Glutamatergic neuron (in vitro differentiated cells): ENCODE measurements at regions not wholly inside any gene's neighbourhood (a gene's known extent, or its start where the extent isn't known, plus 50 kb on each side); places are given as distances from the start of the nearest gene placed in this dataset.

Experiments used
- DNase-seq: peaks from one replicate; pipeline ENCODE4 v3.0.0; 2022
- H3K27ac Mint-ChIP-seq: one replicate; pipeline ENCODE4 v1.8.0; 2020; ENCODE audit warnings: mild to moderate bottlenecking, mixed read lengths, inconsistent platforms; ENCODE audit not compliant: unreplicated experiment
- H3K27me3 Mint-ChIP-seq: one replicate; pipeline ENCODE4 v1.8.0; 2020; ENCODE audit warnings: mild to moderate bottlenecking, moderate library complexity, mixed read lengths, inconsistent platforms; ENCODE audit not compliant: unreplicated experiment
- H3K36me3 Mint-ChIP-seq: one replicate; pipeline ENCODE4 v1.8.0; 2020; ENCODE audit warnings: mild to moderate bottlenecking, mixed read lengths, inconsistent platforms; ENCODE audit not compliant: unreplicated experiment
- H3K4me1 Mint-ChIP-seq: one replicate; pipeline ENCODE4 v1.8.0; 2020; ENCODE audit warnings: mild to moderate bottlenecking, low read depth, mixed read lengths, inconsistent platforms; ENCODE audit not compliant: unreplicated experiment
- H3K4me3 Mint-ChIP-seq: one replicate; pipeline ENCODE4 v1.8.0; 2020; ENCODE audit warnings: mild to moderate bottlenecking, mixed read lengths, inconsistent platforms; ENCODE audit not compliant: unreplicated experiment
- H3K9me3 Mint-ChIP-seq: one replicate; pipeline ENCODE4 v1.8.0; 2020; ENCODE audit warnings: mild to moderate bottlenecking, moderate library complexity, mixed read lengths, inconsistent platforms; ENCODE audit not compliant: unreplicated experiment
- TF ChIP-seq, protein P1 (sequence below): fragments of 200-600 bp; sonication (generic); IDR thresholded peaks from one replicate; pipeline ENCODE4 v1.5.0; 2021; ENCODE audit not compliant: partially characterized antibody, unreplicated experiment

DNA sequence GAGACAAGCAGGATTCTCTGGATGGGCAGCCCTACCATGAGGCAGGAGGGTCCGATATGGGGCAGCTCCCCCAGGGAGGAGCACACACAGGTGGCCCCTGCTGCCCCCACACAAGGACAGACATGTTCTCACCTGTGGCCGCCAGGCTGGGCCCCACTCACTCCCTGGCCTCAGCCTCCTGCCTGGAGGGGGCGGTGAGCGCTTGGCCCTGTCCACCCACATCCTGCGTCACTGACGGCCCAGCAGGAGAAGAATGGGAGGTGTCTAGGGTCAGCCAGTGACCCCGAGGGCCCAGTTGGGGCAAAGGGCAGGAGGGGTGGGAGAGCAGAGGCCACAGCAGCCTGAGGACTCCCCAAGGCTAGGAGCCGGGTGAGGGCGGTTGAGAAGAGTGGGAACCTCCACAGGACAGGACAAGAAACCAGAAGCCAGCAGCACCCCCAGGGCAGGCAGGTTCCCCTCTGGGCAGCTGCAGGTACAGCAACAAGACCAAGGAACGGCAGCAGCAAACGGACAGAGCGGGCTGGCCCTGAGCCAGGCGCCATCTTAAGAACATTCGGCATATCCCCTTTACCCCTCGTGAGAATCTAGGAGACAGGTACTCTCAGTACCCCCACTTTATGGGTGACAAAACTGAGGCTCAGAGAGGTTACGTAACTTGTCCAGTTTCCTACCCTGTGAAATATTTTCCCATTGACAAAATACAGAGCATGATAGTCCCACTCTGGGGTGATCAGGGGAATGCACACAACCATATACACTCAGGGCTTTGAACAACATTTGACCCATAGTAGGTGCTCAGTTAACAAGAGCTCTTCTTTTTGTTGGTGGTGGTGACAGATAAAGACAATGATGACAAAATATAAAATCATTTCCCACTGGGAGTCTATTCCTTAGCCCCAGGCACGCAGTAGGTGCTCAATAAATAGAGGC lies 74.3 kb downstream of the NCOR2 start:
- Mint-ChIP-seq H3K27me3 (peaks cover 13% of the 10 kb centered on the region), H3K9me3 (peaks cover 12% of the 10 kb centered on the region), H3K4me3 (no peak overlapping the region), H3K4me1 (peaks cover 41% of the 10 kb centered on the region), H3K36me3 (no peaks in the 10 kb centered on the region), H3K27ac (no peak overlapping the region)
- DNase-seq, result no peak
- TF ChIP-seq, protein P1, sequence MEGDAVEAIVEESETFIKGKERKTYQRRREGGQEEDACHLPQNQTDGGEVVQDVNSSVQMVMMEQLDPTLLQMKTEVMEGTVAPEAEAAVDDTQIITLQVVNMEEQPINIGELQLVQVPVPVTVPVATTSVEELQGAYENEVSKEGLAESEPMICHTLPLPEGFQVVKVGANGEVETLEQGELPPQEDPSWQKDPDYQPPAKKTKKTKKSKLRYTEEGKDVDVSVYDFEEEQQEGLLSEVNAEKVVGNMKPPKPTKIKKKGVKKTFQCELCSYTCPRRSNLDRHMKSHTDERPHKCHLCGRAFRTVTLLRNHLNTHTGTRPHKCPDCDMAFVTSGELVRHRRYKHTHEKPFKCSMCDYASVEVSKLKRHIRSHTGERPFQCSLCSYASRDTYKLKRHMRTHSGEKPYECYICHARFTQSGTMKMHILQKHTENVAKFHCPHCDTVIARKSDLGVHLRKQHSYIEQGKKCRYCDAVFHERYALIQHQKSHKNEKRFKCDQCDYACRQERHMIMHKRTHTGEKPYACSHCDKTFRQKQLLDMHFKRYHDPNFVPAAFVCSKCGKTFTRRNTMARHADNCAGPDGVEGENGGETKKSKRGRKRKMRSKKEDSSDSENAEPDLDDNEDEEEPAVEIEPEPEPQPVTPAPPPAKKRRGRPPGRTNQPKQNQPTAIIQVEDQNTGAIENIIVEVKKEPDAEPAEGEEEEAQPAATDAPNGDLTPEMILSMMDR, result no peak

DNA sequence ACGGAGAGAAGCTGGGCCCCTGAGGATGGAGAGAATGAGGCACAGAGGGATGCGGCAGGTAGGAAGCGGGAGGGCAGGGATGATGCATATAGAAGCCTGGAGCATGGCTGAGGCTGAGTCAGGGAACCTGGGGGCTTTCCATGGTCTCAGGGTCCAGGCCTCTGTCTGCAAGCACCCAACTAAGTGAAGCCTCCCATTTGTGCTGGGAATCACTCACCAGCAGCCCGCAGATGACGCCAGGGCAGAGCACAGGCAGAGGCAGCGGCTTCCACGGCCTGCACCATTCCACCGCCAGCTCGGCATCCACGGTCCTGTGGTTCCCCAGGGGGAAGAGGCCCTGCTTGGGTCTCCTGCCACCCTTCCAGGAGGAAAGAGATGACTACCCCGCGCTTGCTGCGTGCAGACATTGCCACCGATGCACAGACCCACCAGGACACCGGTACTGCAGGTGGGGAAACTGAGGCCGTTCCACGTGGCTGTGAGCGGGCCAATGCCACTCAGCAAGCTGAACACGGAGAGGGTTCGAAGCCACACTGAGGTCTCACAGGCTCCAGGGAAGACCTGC lies 75.5 kb downstream of the NCOR2 start:
- peaks cover 43% of the 10 kb centered on the region for H3K4me1 Mint-ChIP-seq
- H3K27ac Mint-ChIP-seq, result peak overlapping the region; percentile 66

DNA sequence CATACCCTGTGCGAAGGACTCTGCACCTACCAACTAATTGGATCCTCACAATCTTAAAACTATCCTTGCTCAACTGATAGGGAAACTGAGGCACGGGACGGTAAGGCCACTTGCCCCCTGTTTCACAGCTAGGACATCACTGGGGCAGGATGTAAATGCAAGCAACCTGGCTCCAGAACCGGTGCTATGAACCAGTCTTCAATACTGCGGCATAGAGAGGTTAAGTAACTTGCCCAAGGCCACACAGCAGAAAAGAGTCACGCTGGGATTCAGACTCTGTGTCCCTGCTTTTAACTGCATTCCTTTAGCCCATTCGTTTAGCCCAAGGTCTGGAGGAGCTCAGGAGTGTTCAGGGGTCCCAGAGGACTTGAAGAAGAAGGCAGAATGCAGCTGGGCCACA lies 76.1 kb downstream of the NCOR2 start:
- Mint-ChIP-seq H3K4me1 (peaks cover 43% of the 10 kb centered on the region), H3K36me3 (no peaks in the 10 kb centered on the region), H3K4me3 (no peak overlapping the region), H3K9me3 (peaks cover 16% of the 10 kb centered on the region), H3K27me3 (peaks cover 16% of the 10 kb centered on the region), H3K27ac (peak overlapping the region; percentile 66)
- TF ChIP-seq, protein P1, result no peak
- DNase-seq, result no peak

More for the DNA sequence above, 75.5 kb downstream of the NCOR2 start:
- Mint-ChIP-seq H3K27me3 (peaks cover 18% of the 10 kb centered on the region), H3K36me3 (no peaks in the 10 kb centered on the region), H3K9me3 (peaks cover 18% of the 10 kb centered on the region), H3K4me3 (no peak overlapping the region)
- DNase-seq, result no peak
- TF ChIP-seq, protein P1, result no peak

DNA sequence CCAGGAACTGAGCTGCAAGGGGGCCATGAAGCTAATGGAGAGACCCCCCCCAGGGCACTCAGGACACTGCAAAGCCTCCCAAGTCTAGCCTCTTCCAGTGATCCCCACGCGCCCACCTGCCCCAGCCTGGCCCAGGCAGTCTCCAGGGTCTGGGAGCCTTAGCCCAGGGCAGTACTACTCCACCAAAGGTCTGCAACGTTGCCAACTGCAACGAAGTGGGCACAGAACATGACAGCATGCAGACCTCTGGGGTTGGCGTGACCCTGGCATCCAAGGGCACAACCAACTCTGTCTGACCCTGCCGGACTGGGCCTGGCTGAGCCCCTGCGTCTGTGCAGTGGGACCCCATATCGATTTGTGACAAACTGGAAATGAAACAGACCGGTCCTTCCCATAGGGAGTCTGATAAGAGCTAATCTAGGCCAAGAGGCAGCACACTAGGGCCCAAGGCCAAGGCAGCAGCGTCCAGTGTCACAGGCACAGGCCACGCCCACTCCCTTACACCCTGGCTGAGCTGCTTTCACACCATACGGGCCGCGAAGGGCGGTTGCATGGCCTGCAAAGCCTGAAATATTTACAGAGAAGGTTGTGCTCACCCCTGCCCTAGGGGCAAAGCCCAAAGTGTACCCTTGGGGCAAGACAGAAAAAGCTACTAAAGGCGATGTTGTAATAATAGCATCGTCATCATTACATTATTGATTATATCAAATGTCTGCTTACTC lies 76.7 kb downstream of the NCOR2 start:
- peaks cover 18% of the 10 kb centered on the region for H3K9me3 Mint-ChIP-seq
- peaks cover 17% of the 10 kb centered on the region for H3K27me3 Mint-ChIP-seq
- H3K27ac Mint-ChIP-seq, result peak overlapping the region; percentile 8
- peak; percentile 53 for DNase-seq
- H3K4me3 Mint-ChIP-seq, result no peak overlapping the region
- no peaks in the 10 kb centered on the region for H3K36me3 Mint-ChIP-seq
- TF ChIP-seq, protein P1, result no peak
- H3K4me1 Mint-ChIP-seq, result peaks cover 40% of the 10 kb centered on the region
